Cardiac fibroblast (primary cell): ENCODE measurements at regions not wholly inside any gene's neighbourhood (a gene's known extent, or its start where the extent isn't known, plus 50 kb on each side); places are given as distances from the start of the nearest gene placed in this dataset.
"Not testable (repeated sequence)": the region's sequence is repeated elsewhere in the genome, so short reads cannot be mapped to it uniquely, and the experiment has no call there.

ENCODE experiments used
- DNase-seq, 2 donors: peaks; one replicate each; pipeline versions ENCODE4 v3.0.0 to v3.0.0-alpha.2; 2010; ENCODE audit warnings: low read depth in 2 of 2
- H3K4me3 ChIP-seq, 2 donors: replicated peaks in 1 of 2; 1 replicate in 1 of 2; 2 replicates in 1 of 2; pipeline ENCODE4 v1.5.1; 2011; ENCODE audit warnings: low read depth in 2 of 2, low read length in 2 of 2, mild to moderate bottlenecking in 2 of 2, moderate library complexity in 1 of 2
- CTCF ChIP-seq: IDR thresholded peaks from one replicate; pipeline ENCODE4 v1.5.1; 2011; ENCODE audit warnings: low read depth, mild to moderate bottlenecking, low read length, inconsistent platforms

DNA sequence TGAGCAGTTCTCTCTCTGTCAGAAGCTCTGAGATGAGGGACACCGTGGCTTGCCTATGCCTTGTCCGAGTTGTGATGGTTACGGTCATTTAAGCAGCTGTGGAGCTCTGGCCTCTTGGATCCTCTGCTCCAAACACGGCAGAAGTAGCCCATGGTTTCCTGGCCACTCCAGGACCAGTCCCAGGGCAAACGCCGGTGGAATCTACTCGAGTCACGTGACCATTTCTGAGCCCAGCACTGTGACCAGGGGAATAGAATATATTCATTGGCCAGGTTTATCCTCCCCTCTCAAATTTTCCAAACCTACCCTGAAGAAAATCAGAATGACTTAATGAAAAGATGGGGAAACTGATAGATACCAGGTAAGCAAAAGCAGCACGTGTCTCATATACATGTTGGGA lies 152.8 kb downstream of the TTLL2 start:
- no peak overlapping the region for H3K4me3 ChIP-seq
- no peak for DNase-seq
- no peak for TF ChIP-seq CTCF

- no peak for DNase-seq
- no peak for TF ChIP-seq CTCF
- no peak overlapping the region for H3K4me3 ChIP-seq
Observed at GRCh38 chr6:167479301-167479700, 154.4 kb downstream of the TTLL2 start.

DNA sequence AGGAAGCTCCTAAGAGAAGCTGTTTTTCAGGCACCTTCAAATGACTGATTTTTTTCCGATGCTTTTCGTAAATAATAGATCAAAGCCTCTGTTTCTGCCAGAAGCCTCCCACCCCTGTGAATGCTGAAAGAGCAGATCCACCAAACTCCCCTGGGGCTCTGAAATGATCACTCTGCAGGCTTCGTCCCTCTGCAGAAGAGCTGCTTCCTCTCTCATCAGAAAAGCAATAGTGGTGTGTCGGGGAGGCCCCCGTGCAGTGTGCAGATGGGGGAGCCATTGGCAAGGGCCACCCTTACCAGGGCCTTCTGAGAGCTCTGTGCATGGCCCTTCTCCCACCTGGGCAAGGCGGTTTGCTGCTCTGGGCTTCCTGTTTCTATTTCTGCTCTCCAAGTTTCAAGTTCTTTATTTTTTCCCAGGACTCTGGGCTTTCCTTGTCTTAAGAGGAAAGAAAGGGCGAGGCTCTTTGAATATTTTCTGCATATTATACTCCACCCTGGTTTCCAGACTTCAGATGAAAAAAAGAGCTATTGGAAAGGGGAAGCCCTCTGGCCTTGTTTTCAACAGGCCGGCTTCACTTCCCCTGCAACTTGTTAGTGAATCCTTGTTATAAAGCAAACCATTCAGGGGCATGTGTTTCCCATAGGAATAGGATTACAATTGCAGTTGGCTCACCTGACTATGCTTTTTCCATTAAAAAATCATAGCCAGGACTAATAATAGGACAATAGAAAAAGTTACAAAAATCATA lies 155.2 kb downstream of the TTLL2 start:
- no peak overlapping the region for H3K4me3 ChIP-seq
- DNase-seq: no peak
- no peak for TF ChIP-seq CTCF

DNA sequence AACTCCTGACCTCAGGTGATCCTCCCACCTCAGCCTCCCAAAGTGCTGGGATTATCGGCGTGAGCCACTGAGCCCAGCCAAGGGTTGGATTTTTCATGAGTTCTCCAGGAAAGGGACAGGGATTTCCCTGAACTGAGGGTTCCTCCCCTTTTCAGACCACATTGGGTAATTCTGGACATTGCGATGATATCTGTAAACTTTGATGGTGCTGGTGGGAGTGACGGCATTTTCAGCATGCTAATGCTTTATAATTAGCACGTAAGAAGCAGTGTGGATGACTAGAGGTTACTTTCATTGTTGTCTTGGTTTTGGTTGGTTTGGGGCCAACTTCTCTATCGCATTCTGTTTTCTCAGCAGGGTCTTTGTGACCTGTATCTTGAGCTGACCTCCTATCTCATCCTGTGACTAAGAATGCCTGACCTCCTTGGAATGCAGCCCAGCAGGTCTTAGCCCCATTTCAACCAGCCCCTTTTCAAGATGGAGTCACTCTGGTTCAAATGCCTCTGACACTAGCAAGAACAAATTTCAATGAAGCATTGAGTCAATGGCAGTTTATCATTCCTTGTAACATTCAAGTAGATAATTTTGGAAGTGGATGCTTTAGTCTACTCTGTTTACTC lies 156.5 kb downstream of the TTLL2 start:
- H3K4me3 ChIP-seq: no peak overlapping the region
- no peak for DNase-seq
- TF ChIP-seq CTCF: no peak

DNA sequence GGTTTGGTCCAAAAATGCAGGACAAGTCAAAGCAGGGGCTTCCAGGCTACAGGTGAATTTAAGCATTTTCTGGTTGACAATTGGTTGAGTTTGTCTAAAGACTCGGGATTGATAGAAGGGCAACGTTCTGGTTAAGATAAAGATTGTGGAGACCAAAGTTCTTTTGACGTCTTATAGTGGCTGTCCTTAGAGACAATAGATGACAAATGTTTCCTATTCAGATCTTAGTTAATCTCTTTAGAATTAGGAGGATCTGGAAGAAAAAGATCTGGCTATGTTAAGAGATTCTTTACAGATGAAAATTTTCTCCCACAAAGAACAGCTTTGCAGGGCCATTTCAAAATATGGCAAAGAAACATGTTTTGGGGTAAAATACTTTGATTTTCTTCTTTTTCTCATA lies 157.9 kb downstream of the TTLL2 start:
- not testable (repeated sequence) for DNase-seq, H3K4me3 ChIP-seq

DNA sequence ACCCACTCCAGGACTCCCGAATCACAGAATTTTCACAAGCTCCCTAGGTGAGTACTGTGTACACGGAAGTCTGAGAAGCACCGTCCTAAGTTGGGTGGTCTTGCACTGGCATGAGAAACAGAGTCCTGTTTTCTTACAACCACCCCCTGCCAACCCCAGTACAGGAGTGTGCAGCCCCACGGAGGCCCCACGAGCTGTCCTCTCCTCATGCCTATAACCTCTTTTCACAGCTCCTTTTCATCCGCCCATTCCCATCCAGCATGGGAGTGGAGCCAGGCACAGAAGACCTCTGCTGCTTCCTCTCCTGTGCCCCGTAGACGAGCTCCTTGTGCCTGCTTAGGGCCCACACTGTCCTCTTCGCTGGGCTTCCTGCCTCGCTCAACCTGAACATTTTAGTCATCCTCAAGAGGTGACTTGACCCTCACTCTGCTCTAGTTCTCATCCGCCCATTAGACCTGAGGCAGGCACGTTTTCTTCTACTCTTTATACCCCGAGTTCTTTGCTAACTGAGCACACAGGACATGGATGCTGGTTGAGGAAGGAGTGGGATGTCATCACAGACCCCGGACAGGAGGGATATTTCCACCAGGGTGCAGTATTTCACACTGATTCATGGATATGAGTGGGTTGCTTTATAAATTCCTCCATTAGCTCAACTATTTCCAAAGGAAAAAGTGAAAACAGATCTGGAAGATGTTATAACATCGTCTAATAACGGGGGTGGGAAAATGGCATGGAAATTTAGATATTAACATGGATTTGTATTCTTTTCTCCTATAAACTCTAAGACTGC lies 160.5 kb downstream of the TTLL2 start:
- peak; percentile 15 for TF ChIP-seq CTCF
- H3K4me3 ChIP-seq: no peak overlapping the region
- DNase-seq: peak; percentile 25 to 73
